ENCODE measurements at regions not wholly inside any gene's neighbourhood (a gene's known extent, or its start where the extent isn't known, plus 50 kb on each side); places are given as distances from the start of the nearest gene placed in this dataset.

DNA sequence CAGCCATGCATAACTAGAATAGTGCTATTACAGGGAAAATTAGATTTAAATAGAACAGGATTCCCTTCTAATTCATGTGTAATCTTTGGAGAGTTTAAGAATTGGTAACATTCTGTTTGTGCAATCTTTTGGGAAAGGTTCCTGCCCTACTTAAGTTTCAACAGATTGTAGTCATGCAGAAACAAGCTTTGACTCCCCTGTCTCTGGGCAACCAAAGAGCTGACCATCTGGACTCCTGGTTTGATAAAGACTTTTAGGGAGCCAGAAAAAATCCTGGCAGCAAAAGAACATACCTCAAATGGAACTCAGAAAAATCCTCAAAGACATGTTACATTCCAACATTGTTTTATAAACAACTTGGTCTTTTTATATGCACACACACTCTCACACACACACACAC, 191.1 kb upstream of the NEIL3 start:
- Histone ChIP-seq H3K27me3 (ENCODE audit: control insufficient read depth, insufficient read depth, low read length) (no peaks in the 10 kb centered on the region), H3K9me3 (replicated peaks; ENCODE audit: control insufficient read depth, low read depth, low read length) (peaks cover 2% of the 10 kb centered on the region), H3K27ac (ENCODE audit: low read length) (no peak overlapping the region), H3K36me3 (ENCODE audit: control insufficient read depth, insufficient read depth, low read length) (no peaks in the 10 kb centered on the region), H3K4me1 (ENCODE audit: control insufficient read depth, insufficient read depth, low read length) (no peaks in the 10 kb centered on the region), H3K4me3 (ENCODE audit: low read length) (no peak overlapping the region)
- peak; percentile 71 for DNase-seq

DNA sequence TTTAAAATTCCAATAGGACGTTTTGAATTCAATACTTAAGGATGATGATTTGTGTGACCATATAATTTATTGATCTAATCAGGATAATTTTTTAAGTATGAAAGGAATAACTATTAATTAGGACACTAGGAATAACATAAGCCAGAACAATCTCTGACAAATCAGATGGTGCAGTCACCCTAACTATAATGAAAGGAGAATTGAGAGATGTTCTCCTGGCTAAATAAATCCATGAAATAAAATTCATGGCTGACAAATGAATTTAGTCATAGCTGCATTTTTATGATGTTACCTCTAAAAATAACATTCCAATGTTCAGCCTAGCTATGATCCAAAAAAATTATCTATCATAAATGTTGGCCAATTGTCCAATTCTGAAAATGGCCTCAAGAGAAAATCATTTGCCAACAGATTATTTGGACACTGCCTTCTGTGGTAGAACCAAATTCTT, 190.6 kb upstream of the NEIL3 start:
- Histone ChIP-seq H3K9me3 (replicated peaks; ENCODE audit: control insufficient read depth, low read depth, low read length) (peaks cover 2% of the 10 kb centered on the region), H3K4me1 (ENCODE audit: control insufficient read depth, insufficient read depth, low read length) (no peaks in the 10 kb centered on the region), H3K27me3 (ENCODE audit: control insufficient read depth, insufficient read depth, low read length) (no peaks in the 10 kb centered on the region), H3K4me3 (ENCODE audit: low read length) (no peak overlapping the region), H3K36me3 (ENCODE audit: control insufficient read depth, insufficient read depth, low read length) (no peaks in the 10 kb centered on the region), H3K27ac (ENCODE audit: low read length) (no peak overlapping the region)
- peak; percentile 38 for DNase-seq
- no CpG with 5 or more reads among the region's 1 CpG for WGBS (ENCODE audit: insufficient coverage)

DNA sequence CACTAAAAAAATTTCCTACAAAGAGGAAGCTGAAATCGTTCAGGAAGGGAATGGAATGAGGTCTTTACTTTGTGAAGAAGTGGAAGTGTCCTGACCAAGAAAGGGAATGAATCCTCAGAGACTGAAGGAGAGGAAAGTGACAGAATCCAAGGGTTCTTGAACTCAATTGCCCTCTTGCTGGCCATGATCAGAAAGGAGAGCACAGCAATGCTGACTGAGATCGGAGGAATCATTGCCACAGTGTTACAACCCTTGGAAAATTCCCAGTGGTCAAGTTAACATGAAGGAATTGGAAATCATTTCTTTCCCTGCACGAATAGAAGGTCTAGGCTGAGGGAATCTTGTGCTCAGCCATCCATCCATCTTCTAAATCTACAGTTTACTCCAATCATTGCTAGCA, 190.0 kb upstream of the NEIL3 start:
- Histone ChIP-seq H3K9me3 (replicated peaks; ENCODE audit: control insufficient read depth, low read depth, low read length) (peaks cover 2% of the 10 kb centered on the region), H3K4me1 (ENCODE audit: control insufficient read depth, insufficient read depth, low read length) (no peaks in the 10 kb centered on the region), H3K4me3 (ENCODE audit: low read length) (no peak overlapping the region), H3K27ac (ENCODE audit: low read length) (no peak overlapping the region), H3K36me3 (ENCODE audit: control insufficient read depth, insufficient read depth, low read length) (no peaks in the 10 kb centered on the region), H3K27me3 (ENCODE audit: control insufficient read depth, insufficient read depth, low read length) (no peaks in the 10 kb centered on the region)
- DNase-seq: peak; percentile 19
- 67% methylated on average over 2 of the region's 3 CpGs for WGBS (ENCODE audit: insufficient coverage)

DNA sequence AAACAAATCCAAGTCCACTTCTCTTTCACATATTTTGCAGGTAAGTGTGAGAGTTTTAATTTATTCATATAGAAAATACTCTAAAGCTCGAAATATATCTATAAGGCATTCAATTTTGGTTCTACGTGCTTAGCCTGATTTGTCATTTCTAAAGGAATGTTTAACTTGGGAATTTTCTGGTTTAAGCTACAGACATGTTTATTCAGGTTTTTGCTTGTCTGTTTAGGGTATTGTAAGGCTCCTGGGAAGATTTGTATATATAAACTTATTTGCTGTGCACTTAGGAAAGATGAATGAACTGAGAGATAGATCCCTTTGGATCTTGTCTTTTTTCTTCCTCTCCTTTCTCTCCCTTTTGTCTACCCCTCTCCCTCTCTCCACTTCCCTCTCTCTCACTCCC, 185.9 kb upstream of the NEIL3 start:
- Histone ChIP-seq H3K27me3 (ENCODE audit: control insufficient read depth, insufficient read depth, low read length) (no peaks in the 10 kb centered on the region), H3K27ac (ENCODE audit: low read length) (no peak overlapping the region), H3K36me3 (ENCODE audit: control insufficient read depth, insufficient read depth, low read length) (no peaks in the 10 kb centered on the region), H3K9me3 (replicated peaks; ENCODE audit: control insufficient read depth, low read depth, low read length) (peaks cover 5% of the 10 kb centered on the region), H3K4me3 (ENCODE audit: low read length) (no peak overlapping the region), H3K4me1 (ENCODE audit: control insufficient read depth, insufficient read depth, low read length) (no peaks in the 10 kb centered on the region)
- DNase-seq: no peak
- WGBS (ENCODE audit: insufficient coverage): no CpG with 5 or more reads among the region's 2 CpGs

DNA sequence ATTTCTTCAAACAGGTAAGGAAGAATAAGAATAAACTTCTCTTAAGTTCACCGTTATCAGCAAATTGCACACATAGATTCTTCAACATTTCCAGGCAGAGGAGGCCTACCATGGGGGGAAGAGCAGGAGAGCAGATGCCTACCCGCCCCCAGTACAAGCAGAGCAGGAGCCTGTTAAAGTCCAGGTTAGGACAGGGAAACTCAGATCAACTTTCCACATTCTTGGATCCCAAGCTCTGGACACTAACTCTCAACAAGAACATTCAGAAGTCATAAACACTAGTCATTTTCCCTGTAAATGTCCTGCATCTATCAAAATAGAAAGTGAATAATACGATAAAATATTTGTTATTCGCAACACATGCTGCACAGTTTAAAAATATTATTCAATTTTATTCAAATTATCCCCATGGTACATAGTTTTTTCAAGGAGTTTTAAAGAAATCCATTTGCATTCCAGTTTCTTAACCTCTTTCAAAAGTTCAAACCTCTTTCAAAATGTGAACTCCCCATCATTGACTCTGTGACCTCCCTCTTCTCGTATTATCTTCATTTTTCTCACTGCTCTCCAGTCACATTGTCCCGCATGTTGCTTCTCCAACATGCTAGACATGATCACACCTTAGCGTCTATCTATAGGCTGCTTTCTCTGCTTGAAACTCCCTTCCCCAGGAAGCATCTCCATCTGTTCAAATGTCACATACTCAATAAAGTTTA, 185.2 kb upstream of the NEIL3 start:
- WGBS (ENCODE audit: insufficient coverage): 85% methylated on average over 2 of the region's 7 CpGs

DNA sequence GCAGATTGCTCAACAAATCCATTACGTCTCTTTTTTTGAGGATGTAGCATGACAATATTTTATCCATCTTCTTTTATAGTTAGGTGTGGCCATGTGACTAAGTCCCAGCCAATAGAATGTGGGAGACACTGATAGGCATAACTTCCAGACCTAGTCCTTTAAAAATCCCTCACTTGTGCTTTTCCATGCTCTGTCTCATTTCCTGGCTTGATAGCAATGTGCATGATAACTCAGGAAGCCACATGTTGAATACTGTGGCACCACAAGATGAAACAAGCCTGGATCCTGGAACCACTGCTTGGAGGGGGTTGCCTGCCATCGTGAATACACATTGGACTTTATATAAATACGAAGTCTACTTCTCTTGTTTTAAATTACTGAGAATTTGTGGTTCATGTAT, 184.0 kb upstream of the NEIL3 start:
- H3K9me3 ChIP-seq (replicated peaks; ENCODE audit: control insufficient read depth, low read depth, low read length): peaks cover 17% of the 10 kb centered on the region
- no peak overlapping the region for H3K27ac ChIP-seq (ENCODE audit: low read length)
- no peaks in the 10 kb centered on the region for H3K36me3 ChIP-seq (ENCODE audit: control insufficient read depth, insufficient read depth, low read length)
- H3K4me1 ChIP-seq (ENCODE audit: control insufficient read depth, insufficient read depth, low read length): no peaks in the 10 kb centered on the region
- no peak overlapping the region for H3K4me3 ChIP-seq (ENCODE audit: low read length)
- H3K27me3 ChIP-seq (ENCODE audit: control insufficient read depth, insufficient read depth, low read length): no peaks in the 10 kb centered on the region
- no CpG with 5 or more reads among the region's 3 CpGs for WGBS (ENCODE audit: insufficient coverage)
- no peak for DNase-seq

More for the DNA sequence above, 185.2 kb upstream of the NEIL3 start:
- Histone ChIP-seq H3K4me1 (ENCODE audit: control insufficient read depth, insufficient read depth, low read length) (no peaks in the 10 kb centered on the region), H3K27ac (ENCODE audit: low read length) (no peak overlapping the region), H3K4me3 (ENCODE audit: low read length) (no peak overlapping the region), H3K27me3 (ENCODE audit: control insufficient read depth, insufficient read depth, low read length) (no peaks in the 10 kb centered on the region), H3K36me3 (ENCODE audit: control insufficient read depth, insufficient read depth, low read length) (no peaks in the 10 kb centered on the region), H3K9me3 (replicated peaks; ENCODE audit: control insufficient read depth, low read depth, low read length) (peaks cover 7% of the 10 kb centered on the region)
- peak; percentile 3 for DNase-seq

DNA sequence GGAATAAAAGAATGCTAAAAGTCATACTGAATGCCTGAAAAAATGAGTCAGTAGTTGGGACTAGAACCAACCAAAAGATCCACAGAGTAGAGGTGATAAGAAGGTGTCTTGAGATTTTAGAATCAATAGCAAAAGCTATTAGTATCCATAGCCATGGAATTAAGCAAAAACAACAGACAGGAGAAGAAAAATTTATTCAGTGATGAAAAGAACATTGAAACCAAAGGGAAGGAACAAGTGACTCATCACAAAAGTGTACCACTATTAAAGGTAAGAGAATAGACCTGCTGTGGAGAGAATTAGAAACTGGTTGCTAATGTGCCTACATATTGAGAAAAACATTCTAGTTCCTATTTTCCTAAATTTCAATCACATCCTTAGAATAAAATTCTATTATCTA, 182.0 kb upstream of the NEIL3 start:
- H3K4me1 ChIP-seq (ENCODE audit: control insufficient read depth, insufficient read depth, low read length): no peaks in the 10 kb centered on the region

DNA sequence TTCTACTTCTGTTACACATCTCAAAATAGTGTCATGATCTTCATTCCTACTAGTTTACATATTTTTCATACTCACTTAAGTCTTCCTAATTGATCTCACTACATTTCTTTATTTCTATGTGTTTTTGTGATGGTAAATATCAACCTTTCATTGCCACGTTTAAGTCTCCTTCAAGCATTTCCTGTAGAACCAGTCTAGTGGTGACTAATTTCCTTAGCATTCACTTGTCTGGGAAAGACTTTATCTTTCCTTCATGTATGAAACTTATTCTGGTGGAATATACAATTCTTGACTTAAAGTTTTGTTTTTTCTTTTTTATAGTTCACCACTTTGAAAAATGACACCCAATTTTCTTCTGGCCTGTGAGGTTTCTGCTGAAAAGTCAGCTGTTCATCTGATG, 181.4 kb upstream of the NEIL3 start:
- no CpG with 5 or more reads among the region's 1 CpG for WGBS (ENCODE audit: insufficient coverage)
- Histone ChIP-seq H3K4me1 (ENCODE audit: control insufficient read depth, insufficient read depth, low read length) (no peaks in the 10 kb centered on the region), H3K27me3 (ENCODE audit: control insufficient read depth, insufficient read depth, low read length) (no peaks in the 10 kb centered on the region), H3K4me3 (ENCODE audit: low read length) (no peak overlapping the region), H3K36me3 (ENCODE audit: control insufficient read depth, insufficient read depth, low read length) (no peaks in the 10 kb centered on the region), H3K27ac (ENCODE audit: low read length) (no peak overlapping the region), H3K9me3 (replicated peaks; ENCODE audit: control insufficient read depth, low read depth, low read length) (peaks cover 17% of the 10 kb centered on the region)
- no peak for DNase-seq

More for the DNA sequence above, 182.0 kb upstream of the NEIL3 start:
- no peak overlapping the region for H3K27ac ChIP-seq (ENCODE audit: low read length)
- H3K27me3 ChIP-seq (ENCODE audit: control insufficient read depth, insufficient read depth, low read length): no peaks in the 10 kb centered on the region
- H3K9me3 ChIP-seq (replicated peaks; ENCODE audit: control insufficient read depth, low read depth, low read length): peaks cover 17% of the 10 kb centered on the region
- H3K36me3 ChIP-seq (ENCODE audit: control insufficient read depth, insufficient read depth, low read length): no peaks in the 10 kb centered on the region
- DNase-seq: no peak
- H3K4me3 ChIP-seq (ENCODE audit: low read length): no peak overlapping the region

DNA sequence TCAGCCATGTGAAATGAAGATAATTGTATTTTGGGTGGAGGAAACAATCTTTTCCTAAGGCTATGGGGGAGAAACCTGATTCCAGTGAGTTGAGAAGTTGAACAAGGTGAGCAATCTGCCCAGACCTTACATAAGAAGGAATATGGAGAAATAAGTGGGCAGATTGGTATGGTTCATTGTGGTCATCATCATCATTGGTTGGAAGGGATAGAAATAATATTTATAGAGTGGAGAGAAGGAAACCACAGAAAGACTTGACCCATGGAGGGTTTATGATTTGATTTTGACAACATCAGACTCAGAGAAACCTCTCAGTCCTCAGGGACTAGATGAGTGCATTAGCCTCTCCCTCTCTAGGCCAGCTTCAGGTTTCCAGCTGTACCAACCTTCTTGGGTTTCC, 177.9 kb upstream of the NEIL3 start:
- Histone ChIP-seq H3K4me3 (ENCODE audit: low read length) (no peak overlapping the region), H3K36me3 (ENCODE audit: control insufficient read depth, insufficient read depth, low read length) (no peaks in the 10 kb centered on the region), H3K4me1 (ENCODE audit: control insufficient read depth, insufficient read depth, low read length) (no peaks in the 10 kb centered on the region), H3K27me3 (ENCODE audit: control insufficient read depth, insufficient read depth, low read length) (no peaks in the 10 kb centered on the region), H3K27ac (ENCODE audit: low read length) (no peak overlapping the region), H3K9me3 (replicated peaks; ENCODE audit: control insufficient read depth, low read depth, low read length) (peaks cover 15% of the 10 kb centered on the region)
- DNase-seq: no peak

DNA sequence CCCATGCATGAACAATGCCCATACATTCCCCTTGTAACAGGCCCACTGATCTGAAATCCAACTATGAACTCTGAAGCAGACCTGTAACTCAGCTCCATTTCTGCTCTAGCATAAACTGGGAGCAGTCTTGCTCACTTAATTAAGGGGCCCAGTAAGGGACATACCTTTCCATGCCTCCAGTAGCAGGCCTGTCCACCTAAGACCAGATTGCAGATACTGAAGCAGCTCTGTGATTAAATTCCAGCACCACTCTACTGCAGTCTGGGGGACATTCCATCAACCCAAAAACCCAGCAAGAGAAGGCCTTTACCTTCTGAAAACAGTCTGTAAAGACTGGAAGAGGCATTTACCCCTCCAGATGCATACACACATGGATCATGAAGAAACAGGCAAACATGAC, 162.0 kb upstream of the NEIL3 start:
- Histone ChIP-seq H3K27me3 (ENCODE audit: control insufficient read depth, insufficient read depth, low read length) (no peaks in the 10 kb centered on the region), H3K4me1 (ENCODE audit: control insufficient read depth, insufficient read depth, low read length) (no peaks in the 10 kb centered on the region), H3K9me3 (replicated peaks; ENCODE audit: control insufficient read depth, low read depth, low read length) (peaks cover under 1% of the 10 kb centered on the region), H3K4me3 (ENCODE audit: low read length) (no peak overlapping the region), H3K27ac (ENCODE audit: low read length) (no peak overlapping the region), H3K36me3 (ENCODE audit: control insufficient read depth, insufficient read depth, low read length) (no peaks in the 10 kb centered on the region)
- DNase-seq: no peak

DNA sequence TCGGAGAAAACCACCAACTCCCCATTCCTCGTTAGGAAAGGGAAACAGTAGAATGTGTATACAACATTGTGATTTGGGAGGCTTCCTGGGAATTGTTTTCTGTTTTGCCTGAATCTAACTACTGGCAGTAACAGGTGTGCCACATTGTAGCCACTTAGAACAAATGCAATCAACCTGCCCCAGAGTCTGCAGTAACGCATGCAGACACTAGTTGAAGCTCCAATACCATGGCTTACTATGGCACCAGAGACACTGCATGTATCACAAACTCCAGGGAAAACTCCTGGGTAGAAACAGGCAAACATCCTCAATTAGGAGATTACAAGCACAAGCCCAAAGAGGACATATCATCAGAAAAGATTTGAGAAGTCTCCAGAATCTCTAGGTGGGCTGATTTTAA, 154.2 kb upstream of the NEIL3 start:
- WGBS (ENCODE audit: insufficient coverage): no CpG with 5 or more reads among the region's 3 CpGs
- no peaks in the 10 kb centered on the region for H3K4me1 ChIP-seq (ENCODE audit: control insufficient read depth, insufficient read depth, low read length)
- no peak for DNase-seq
- H3K27ac ChIP-seq (ENCODE audit: low read length): no peak overlapping the region
- H3K27me3 ChIP-seq (ENCODE audit: control insufficient read depth, insufficient read depth, low read length): no peaks in the 10 kb centered on the region
- H3K4me3 ChIP-seq (ENCODE audit: low read length): no peak overlapping the region
- H3K36me3 ChIP-seq (ENCODE audit: control insufficient read depth, insufficient read depth, low read length): no peaks in the 10 kb centered on the region
- H3K9me3 ChIP-seq (replicated peaks; ENCODE audit: control insufficient read depth, low read depth, low read length): peaks cover 5% of the 10 kb centered on the region

Measured in muscle of leg (tissue), 3 donors.